Hippocampal formation (tissue), 2 donors: ENCODE measurements at regions not wholly inside any gene's neighbourhood (a gene's known extent, or its start where the extent isn't known, plus 50 kb on each side); places are given as distances from the start of the nearest gene placed in this dataset.

Experiments
- DNase-seq, 2 donors: peaks; one replicate each; lab custom pipeline; 2025; lab: John Stamatoyannopoulos, UW

- no peak for DNase-seq
These were observed 157.7 kb upstream of the NR3C1 start for GRCh38 chr5:143561219-143561618.

GRCh38 chr5:143560378-143560777, 156.9 kb upstream of the NR3C1 start:
- no peak for DNase-seq

GRCh38 chr5:143559586-143560109, 156.2 kb upstream of the NR3C1 start:
- no peak for DNase-seq

GRCh38 chr5:143558048-143558447, 154.6 kb upstream of the NR3C1 start:
- no peak for DNase-seq

DNA sequence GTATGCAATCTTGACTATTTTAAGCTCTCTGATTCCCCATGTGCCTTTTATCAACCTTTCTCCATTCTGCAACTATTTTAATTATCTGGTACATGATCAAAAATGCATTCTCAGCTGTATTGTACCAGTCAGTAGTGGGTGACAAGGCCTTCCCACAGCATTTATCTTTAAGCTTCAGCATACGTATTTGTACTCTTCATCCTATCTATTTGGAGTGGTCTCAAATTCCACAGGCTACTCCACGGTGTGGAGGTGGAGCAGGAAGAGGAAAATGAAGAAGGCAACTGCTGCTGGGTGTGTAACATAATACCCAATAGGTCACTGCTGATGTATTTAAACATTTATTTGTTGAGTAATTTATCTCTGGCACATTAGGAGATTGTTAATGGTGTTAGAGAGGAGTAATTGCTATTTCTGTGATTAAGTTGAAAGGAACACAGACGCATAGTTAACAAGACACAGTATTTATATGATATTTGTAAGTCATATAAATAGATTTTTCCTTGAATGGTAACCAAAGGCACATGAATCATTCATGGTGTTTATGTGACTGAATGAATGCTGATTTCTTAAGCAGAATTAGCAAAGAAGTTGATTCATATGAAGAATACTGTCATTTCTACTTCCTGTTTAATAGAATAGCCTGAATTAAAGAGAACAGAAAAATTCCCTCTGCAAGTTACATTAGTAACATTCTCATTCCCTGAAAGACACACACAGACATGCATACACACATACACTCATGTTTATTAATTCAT, 153.8 kb upstream of the NR3C1 start:
- no peak for DNase-seq

- no peak for DNase-seq
These were observed 151.5 kb upstream of the NR3C1 start for GRCh38 chr5:143554918-143555477.

DNA sequence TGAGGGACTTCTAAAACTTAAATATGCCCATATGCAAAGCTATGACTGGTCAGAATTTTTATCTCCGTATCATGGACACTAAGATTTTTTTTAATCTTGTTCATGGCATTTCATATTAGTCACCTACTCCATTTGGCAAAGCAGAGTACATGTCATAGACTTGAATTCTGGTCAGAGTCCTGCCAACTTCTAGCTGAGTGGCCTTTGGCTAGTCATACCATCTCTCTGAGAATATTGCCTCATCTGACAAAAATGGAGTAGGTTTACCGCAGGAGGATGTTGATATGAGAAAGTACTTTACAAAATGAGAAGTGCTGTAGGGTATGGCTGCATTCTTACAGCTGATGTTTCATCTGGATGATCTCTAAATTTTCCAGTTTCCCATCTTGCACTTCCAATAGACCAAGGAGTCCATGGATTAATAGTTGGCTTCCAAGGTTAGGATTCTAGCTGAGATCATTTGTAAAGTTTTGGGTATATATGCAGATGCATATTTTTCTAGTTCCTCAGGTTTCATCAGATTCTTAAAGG, 150.8 kb upstream of the NR3C1 start:
- no peak for DNase-seq

DNA sequence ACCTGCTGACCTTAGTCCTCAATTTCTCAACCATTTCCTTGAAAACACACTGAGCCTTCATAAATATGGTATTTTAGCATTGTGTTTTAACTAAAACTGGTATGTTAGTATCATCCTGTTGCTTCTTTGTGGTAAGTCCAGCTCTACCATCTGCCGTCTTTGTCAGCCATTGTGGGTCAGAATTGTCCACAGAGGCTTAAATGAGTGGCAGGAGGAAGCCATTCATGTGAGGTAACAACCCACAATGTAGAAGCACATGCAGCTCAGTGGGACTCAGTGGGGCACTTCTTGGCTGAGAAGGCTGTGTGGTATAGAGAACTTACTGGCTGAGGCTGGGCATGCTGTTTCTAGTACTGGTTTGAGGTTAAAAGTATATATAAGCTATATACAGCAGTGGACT, 149.2 kb upstream of the NR3C1 start:
- DNase-seq, result no peak

GRCh38 chr5:143551820-143552251, 148.3 kb upstream of the NR3C1 start:
- DNase-seq, result no peak

DNA sequence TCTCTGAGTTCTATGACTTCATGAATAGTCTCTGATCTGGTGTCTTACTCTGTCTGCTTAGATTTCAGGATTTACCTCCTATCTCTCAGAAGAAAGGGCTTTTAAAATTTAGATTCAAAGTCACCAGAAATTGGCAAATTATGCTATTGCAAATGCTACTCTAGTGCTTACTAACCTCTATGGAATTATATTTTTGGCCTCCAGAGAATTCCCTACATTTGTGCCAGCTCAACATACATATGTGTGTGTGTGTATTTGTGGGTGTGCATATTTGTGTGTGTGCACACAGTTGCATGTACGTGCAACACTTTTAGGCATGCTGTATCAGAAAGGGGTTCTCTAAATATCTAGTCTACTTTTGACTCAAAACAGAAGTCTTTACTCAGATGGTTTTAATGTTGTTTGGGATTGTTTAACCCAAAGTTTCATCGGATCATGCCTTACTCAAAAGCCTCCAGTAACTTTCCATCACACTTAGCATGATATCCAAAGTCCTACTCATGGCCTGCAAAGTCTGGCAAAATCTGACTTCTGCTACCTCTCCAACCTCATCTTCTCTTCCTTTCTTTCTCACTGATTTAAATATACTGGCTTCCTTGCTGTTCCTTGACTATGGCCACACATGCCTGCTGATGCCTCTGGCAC, 147.6 kb upstream of the NR3C1 start:
- DNase-seq, result no peak

GRCh38 chr5:143547342-143547741, 143.9 kb upstream of the NR3C1 start:
- DNase-seq, result no peak

DNA sequence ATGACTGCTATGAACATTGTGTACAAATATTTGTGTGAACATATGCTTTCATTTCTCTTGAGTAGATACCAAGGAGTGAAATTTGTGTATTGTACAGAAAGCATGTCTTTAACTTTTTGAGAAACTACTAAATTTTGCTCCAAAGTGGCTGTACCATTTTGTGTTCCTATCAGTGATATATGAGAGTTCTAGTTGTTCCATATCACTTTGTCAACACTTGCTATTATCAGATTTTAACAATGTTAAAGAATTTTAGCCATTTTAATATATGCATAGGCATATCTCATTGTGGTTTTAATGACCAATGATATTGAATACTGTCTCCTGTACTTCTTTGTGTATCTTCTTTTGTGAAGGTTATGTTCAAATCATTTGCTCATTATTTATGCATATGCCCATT, 142.9 kb upstream of the NR3C1 start:
- DNase-seq, result no peak

- no peak for DNase-seq
These were observed 141.1 kb upstream of the NR3C1 start for GRCh38 chr5:143544606-143545005.

- no peak for DNase-seq
These were observed 140.1 kb upstream of the NR3C1 start for GRCh38 chr5:143543358-143544255.

GRCh38 chr5:143542798-143543144, 139.3 kb upstream of the NR3C1 start:
- no peak for DNase-seq

GRCh38 chr5:143541943-143542797, 138.7 kb upstream of the NR3C1 start:
- DNase-seq, result no peak

GRCh38 chr5:143539742-143540141, 136.3 kb upstream of the NR3C1 start:
- no peak for DNase-seq

- DNase-seq, result no peak
These were observed 133.6 kb upstream of the NR3C1 start for GRCh38 chr5:143537056-143537455.

DNA sequence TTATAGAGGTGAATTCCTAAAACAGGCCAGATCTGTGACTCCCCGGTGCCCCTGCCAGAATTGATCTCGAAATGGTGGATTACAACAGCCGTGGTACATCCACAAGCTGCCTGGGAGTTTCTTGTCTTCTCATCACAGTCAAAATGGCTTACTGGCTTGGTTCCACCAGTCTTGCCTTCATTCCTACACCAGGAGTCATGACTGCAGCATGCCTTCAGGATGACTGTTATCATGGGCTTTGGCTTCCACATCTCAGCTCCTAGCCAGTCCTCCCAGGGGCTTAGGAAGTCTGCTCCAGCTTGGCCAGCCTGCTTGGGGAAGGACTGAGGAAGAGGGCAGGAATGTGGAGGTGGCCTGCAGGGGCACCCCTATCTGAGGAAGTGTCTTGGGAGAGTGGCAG, 132.9 kb upstream of the NR3C1 start:
- no peak for DNase-seq

GRCh38 chr5:143534761-143535154, 131.3 kb upstream of the NR3C1 start:
- no peak for DNase-seq
